ENCODE measurements at regions not wholly inside any gene's neighbourhood (a gene's known extent, or its start where the extent isn't known, plus 50 kb on each side); places are given as distances from the start of the nearest gene placed in this dataset.

DNA sequence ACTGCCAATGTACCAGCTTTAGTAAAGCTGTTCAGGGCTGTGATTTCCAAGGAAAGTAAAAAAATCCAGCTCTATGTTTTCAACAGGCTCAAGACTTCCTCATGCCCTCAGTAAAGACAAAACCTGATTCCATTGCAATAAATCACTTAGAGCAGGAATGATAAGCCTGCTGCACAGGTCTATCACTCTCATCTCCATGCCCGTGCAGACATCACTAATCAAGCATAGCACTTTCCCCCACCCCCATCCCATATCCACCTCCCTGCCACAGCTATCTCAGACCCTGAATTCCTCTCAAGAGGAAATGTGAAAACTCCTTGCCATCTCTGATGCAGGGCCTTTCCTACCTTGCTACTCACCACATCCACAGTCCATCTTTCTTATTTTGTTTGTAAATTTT is 554.9 kb downstream of the MAFB start:
- DNase-seq = no peak

DNA sequence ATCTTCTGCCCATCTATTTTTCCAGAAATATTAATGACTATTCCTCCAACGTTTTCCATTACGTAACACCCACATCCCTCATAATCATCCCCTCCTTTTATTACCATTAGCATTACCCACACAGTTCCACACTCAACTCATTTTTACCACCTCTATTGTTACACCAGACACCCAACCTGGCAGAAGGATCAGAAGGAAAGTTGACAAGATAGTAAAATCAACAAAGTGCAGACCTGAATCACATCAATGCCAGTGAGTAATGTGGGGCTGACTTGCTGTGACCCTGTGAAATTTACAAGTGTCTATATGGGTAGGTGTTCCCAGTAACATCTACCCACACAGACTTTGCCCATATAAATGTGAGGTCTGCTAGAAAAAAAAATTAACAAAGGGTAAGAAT is 568.2 kb downstream of the MAFB start:
- no peak for DNase-seq

DNA sequence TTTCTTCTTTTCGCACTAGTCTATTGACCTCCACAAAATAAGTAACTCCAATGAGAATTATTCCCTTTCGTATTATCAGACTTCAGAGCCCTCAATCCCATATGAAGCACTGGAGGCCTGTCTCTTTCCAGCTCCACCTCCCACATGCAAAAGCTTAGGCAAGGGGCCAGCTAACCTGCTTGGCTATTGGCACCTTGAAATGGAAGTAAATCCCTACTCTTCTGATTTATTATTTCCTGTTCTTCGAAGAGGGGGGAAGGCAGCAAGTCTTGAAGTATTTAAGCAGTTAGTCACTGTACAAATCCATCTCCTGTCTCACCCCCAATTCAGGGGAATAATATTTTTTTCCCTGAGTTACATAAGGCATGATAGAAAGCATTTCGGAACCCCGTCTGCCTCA is 577.8 kb downstream of the MAFB start:
- no peak for DNase-seq

- DNase-seq = no peak
Measured at GRCh38 chr20:40110311-40110831, 578.7 kb downstream of the MAFB start.

GRCh38 chr20:40109136-40109535 is 579.9 kb downstream of the MAFB start:
- no peak for DNase-seq

GRCh38 chr20:40108321-40108720 is 580.7 kb downstream of the MAFB start:
- no peak for DNase-seq

GRCh38 chr20:40104959-40105358 is 584.1 kb downstream of the MAFB start:
- no peak for DNase-seq

- DNase-seq = no peak
Measured at GRCh38 chr20:40103420-40103819, 585.6 kb downstream of the MAFB start.

- DNase-seq = no peak
Measured at GRCh38 chr20:40101560-40101959, 587.5 kb downstream of the MAFB start.

DNA sequence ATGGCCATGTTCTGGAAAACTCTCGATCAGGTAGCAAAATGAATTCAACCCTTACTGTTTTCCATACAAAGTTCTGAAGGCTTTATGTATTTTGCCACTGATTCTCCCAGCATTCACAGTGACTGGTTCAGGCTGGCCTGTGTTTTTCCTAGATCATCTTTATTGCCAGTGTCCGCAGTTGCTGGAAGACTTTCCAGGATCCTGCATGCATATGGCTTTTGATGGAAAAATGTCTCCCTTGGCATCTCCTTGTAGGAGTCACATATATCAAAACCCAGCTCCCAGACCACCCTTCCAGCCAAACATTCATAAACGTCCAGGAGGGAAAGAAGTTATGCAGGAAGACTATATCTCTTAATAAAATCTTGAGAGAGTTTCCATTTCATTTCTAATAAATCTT is 588.8 kb downstream of the MAFB start:
- no peak for DNase-seq

GRCh38 chr20:40090236-40090635 is 598.8 kb downstream of the MAFB start:
- no peak for DNase-seq

GRCh38 chr20:40087496-40087895 is 601.5 kb downstream of the MAFB start:
- no peak for DNase-seq

- no peak for DNase-seq
Measured at GRCh38 chr20:40085513-40085912, 603.5 kb downstream of the MAFB start.

DNA sequence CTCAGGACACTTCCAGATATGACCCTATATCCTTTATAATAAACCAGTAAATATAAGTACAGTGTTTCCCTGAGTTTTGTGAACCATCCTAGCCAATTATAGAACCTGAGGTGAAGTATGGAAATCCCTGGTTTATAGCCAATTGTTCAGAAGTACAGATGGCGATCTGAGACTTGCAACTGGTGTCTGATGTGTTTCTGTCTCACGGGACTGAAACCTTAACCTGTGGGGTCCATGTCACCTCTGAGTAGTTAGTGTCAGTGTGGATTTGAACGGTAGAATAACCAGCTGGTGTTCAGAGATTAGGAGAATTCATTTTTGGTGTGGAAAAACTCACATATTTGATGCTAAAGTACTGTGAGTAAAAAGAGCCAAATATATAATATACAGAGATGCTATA is 606.6 kb downstream of the MAFB start:
- DNase-seq = no peak

DNA sequence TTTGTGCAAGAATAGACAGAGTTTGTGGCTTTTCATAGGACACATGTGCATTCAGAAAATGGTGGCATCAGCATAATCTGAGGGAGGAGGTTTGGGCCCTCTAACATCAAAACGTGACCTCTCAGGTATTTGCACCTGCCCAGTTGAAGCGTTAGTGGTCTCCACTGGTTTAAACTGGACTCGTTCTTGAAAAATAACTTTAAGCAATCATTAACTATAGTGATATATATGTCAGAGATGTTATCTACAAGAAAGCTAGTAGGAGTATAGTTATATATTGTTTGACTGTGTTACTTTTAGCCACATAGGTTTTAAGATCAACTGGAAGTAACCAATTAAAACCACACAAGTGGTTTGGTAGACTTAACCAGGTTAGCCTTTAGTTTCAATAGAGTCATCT is 607.4 kb downstream of the MAFB start:
- DNase-seq = no peak

- DNase-seq = no peak
Measured at GRCh38 chr20:40080041-40080652, 608.9 kb downstream of the MAFB start.

DNA sequence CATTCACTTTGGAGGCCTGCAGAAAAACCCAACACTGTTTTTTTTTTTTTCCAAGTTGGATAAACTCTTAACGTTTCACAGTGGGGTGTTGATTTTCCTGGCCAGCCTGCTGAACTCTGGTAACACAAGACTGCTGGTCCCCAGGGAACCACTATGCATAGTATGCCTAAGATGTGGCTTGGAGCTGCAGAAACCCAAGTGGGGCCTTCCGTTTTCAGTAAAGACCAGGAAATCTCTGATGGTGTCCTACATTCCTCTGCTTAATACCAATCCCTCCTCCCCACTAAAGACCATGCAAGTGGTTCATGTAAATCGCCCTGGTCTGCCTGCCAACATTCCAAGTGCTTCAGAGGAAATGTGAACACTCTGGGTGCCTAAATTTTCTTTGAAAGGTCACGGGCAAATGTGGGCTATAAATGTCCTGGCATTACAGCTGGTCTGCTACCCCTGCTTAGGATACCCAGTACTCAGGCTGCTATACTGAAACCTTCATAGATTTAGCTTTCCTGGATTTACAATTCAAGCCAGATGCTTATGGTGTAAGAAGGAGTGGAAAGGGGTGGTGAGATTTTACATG is 615.4 kb downstream of the MAFB start:
- DNase-seq = no peak

DNA sequence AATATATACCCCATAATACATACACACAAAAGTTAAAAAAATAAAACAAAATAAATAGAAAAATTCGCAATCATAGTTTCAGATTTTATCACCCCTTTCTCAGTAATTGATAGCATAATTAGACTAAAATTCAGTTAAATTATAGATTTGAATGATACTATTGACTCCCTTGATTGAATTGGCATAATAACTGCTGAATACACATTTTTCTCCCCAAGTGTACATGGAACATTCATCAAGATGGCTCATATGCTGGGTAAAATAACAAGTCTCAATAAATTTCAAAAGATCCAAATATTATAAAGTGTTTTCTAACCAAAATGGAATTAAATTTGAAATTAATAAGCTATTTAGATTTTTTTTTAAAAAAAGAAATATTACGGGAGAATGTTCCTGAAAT is 616.1 kb downstream of the MAFB start:
- no peak for DNase-seq

DNA sequence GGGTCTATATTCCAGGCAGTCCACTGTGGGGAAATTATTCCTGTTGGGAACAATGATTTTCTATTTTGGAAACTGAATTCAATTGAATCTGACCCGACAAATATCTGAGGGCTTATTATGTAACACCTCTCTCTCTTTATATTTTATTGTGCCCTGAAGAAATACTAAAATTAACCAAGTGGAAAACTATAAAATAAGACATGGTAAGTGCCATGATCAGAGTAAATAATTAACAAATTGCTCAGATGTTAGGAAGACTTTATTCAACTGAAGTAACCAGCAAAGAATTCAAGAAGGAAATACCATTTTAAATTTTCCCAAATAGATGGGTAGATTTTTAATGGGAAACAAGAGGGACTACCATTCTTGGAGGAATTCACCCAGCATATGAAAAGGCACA is 632.9 kb downstream of the MAFB start:
- no peak for DNase-seq

DNA sequence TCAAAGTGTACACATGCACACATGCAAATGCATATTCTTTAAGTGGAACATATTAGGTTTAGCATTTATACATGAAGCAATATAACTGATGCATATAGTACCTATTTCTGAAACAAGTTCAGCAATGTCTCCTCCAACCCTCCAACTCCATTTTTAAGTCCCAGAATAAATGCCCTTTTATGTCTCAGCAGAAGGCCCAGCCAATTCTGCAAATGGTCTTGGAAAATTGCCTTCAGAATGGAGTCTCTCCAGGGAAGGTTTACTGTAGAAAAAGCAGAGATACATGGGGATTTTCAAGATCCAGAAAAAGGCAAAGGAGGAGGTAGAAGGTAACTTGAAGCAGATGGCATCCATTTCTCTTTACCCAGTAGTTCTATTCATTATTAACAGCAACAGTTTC is 633.3 kb downstream of the MAFB start:
- DNase-seq = no peak

GRCh38 chr20:40054311-40054710 is 634.7 kb downstream of the MAFB start:
- no peak for DNase-seq

DNA sequence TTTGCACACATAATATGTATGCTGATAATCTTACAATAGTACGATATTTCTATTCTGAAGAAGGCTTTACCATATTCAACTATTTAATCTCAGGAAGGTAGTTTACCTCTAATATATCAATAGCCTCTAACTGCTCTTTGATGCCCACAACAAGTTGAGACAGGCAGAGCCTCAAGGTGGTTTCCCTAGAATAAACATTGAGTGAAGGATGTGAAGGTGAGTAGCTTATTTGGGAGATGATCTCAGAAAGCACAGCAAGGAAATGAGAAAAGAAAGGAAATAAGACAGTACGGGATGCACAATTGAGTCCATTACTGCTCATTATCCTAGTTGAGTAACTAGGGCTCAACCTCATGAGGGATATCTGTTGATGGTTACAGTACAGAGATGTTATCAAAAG is 638.4 kb downstream of the MAFB start:
- DNase-seq = peak in 2 of 3 experiments; percentile 15 to 71

GRCh38 chr20:40049854-40050253 is 639.2 kb downstream of the MAFB start:
- no peak for DNase-seq

DNA sequence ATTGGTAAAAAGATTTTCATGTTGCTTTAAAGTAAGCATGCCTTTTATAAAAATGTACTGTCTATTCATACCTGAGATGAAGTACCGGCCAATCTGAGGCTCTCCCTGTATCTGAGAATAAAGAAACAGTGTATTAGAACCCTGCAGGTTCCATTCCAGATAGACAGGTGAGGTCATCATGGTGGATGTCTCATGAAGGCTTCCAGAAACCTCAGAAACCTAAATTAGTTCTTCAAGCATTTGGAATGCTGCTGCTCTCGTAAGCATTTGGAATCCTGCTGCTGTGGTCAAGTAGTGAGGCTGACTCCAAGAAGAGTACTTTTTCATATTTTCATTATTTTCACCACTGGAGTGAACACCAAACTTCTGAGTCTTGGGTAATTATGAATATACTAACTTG is 642.3 kb downstream of the MAFB start:
- no peak for DNase-seq

- no peak for DNase-seq
Measured at GRCh38 chr20:40037511-40037910, 651.5 kb downstream of the MAFB start.
